Coronary artery (tissue), 2 donors: ENCODE measurements at regions not wholly inside any gene's neighbourhood (a gene's known extent, or its start where the extent isn't known, plus 50 kb on each side); places are given as distances from the start of the nearest gene placed in this dataset.
"Not testable (repeated sequence)": the region's sequence is repeated elsewhere in the genome, so short reads cannot be mapped to it uniquely, and the experiment has no call there.

Experiments used
- DNase-seq: peaks from one replicate; pipeline ENCODE4 v3.0.0-alpha.2; 2017; ENCODE audit warnings: low spot score
- H3K27ac ChIP-seq, 2 donors: fragments of 200-600 bp; sonication (generic); one replicate each; pipeline ENCODE4 v1.5.1; 2016 to 2019
- H3K4me3 ChIP-seq: fragments of 200-600 bp; sonication (generic); 2 replicates; pipeline ENCODE4 v1.5.1; 2016; ENCODE audit warnings: mild to moderate bottlenecking, moderate library complexity
- TF ChIP-seq, protein P1 (sequence below): fragments of 200-600 bp; sonication (generic); IDR thresholded peaks from one replicate; pipeline ENCODE4 v1.5.1; 2019; ENCODE audit warnings: antibody characterized with exemption

DNA sequence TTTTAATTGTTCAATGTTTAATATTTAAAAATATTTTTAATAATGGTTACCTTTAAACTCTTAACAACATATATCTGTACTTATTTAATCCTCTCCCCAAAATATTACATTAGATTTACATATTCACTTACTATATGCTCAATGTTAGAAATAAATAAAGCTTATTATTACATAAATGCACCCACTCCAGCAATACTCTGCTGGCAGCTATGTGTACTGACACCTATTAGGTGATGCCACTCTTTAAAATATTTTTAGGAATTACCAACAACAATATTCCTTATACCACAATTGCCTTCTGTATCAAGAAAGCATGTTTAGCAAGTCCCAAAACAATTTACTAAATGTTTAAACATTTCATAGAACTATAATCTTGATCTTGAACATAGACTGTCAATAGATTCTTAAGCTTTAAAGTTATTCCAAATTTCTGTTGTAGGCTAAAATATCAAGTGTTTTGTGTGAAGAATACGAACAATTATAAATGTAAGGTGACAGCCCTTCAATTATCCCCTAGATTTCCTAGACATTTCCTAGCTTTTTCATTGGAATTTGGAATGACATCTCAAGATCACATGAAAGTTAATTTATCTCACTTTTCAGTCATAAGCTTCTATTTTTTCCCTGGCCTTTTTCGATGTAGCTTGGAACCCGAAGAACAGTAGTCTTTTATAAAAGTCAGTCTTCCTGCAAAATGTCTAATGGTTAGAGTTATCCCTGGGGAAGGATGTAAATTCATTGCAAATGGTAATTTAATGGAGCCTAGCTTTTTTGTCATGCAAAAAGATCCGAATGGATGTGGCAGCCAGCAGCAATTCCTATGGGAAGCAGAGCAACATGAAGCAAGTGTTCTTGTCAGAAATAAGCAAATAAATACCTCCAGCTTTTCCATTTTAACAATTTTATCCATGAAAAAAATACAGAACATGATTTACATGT lies 907.5 kb upstream of the ATXN7L3B start:
- TF ChIP-seq, protein P1, sequence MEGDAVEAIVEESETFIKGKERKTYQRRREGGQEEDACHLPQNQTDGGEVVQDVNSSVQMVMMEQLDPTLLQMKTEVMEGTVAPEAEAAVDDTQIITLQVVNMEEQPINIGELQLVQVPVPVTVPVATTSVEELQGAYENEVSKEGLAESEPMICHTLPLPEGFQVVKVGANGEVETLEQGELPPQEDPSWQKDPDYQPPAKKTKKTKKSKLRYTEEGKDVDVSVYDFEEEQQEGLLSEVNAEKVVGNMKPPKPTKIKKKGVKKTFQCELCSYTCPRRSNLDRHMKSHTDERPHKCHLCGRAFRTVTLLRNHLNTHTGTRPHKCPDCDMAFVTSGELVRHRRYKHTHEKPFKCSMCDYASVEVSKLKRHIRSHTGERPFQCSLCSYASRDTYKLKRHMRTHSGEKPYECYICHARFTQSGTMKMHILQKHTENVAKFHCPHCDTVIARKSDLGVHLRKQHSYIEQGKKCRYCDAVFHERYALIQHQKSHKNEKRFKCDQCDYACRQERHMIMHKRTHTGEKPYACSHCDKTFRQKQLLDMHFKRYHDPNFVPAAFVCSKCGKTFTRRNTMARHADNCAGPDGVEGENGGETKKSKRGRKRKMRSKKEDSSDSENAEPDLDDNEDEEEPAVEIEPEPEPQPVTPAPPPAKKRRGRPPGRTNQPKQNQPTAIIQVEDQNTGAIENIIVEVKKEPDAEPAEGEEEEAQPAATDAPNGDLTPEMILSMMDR = no peak
- no peak for DNase-seq
- H3K27ac ChIP-seq = no peak overlapping the region
- H3K4me3 ChIP-seq = no peak overlapping the region

DNA sequence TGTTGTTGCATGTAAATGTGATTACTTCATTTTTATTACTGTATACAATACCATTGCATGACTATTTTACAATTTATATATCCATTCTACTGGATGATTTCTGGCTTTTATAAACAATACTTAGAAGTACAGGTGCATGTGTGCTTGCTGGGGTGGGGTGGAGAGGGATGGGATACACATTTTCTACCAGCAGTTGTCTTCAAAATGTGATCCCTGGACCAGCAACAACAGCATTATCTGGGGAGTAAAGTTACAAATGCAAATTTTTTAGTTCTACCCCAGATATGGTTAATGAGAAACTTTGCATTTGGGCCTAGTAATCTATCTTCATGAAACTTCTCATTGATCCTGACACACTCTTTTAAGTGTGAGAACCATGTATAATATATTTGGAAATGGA lies 905.4 kb upstream of the ATXN7L3B start:
- TF ChIP-seq, protein P1 = no peak
- H3K4me3 ChIP-seq = no peak overlapping the region
- H3K27ac ChIP-seq = no peak overlapping the region
- no peak for DNase-seq

DNA sequence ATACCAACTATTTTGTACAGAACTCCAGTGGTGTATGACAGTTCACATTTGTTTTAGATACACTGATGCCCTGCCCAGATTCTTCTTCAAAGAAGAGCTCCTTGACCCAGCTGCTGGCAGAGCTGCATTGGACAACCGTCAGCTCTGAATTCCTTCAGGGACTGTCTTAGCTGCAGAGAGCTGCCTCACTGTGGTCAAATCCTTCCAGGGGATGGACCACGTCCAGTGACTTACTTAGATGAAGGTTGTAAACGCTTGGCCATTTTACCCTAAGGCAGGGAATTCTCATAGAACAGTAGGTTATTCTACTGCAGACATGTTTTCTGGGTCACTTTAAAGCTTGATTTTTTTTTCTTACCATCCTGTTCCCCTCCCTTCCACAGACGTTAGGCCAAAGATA lies 905.0 kb upstream of the ATXN7L3B start:
- Histone ChIP-seq H3K4me3 (no peak overlapping the region), H3K27ac (no peak overlapping the region)
- TF ChIP-seq, protein P1 = no peak
- DNase-seq = no peak

- not testable (repeated sequence) for H3K27ac ChIP-seq, H3K4me3 ChIP-seq, DNase-seq
Observed at GRCh38 chr12:73639397-73639796, 898.2 kb upstream of the ATXN7L3B start.

DNA sequence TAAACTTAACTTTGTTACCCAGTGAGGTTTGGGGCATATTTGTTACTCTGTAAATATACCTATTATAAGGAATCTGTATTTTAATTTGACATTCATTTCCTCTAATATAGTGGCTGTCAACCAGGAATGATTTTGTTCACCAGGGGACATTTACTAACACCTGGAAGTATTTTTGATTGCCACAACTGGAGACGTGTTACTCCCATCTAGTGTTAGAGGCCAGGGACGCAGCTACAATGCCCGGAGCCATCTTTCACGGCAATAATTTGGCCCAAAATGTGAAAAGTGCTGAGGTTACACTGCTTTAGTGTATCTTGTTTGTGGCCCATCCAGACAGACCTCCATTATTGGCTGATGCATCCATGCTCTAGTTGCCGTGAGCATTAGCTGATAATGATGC lies 881.3 kb upstream of the ATXN7L3B start:
- TF ChIP-seq, protein P1 = no peak
- no peak for DNase-seq
- Histone ChIP-seq H3K4me3 (no peak overlapping the region), H3K27ac (no peak overlapping the region)

DNA sequence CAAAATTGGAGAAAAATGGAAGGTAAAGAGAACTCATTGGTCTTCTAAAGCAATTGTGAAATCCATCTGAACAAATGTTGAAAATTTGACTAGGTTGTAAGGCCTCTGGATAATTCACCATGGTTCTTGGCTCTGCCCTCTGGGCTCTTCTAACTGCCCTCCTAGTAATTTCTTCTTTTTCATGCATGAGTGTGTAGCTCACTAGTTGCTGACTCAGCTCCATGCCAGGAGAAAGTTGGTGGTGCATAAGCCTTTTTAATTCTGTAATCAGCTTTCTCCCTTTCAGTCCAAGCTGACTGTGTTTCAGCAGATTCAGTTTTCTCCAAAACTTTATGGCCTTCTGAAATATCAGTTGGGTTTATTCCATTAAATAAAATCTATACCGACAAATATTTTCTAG lies 877.8 kb upstream of the ATXN7L3B start:
- H3K27ac ChIP-seq = no peak overlapping the region
- H3K4me3 ChIP-seq = no peak overlapping the region
- no peak for DNase-seq
- TF ChIP-seq, protein P1 = no peak

- TF ChIP-seq, protein P1 = no peak
Observed at GRCh38 chr12:73665193-73665592, 872.4 kb upstream of the ATXN7L3B start.

DNA sequence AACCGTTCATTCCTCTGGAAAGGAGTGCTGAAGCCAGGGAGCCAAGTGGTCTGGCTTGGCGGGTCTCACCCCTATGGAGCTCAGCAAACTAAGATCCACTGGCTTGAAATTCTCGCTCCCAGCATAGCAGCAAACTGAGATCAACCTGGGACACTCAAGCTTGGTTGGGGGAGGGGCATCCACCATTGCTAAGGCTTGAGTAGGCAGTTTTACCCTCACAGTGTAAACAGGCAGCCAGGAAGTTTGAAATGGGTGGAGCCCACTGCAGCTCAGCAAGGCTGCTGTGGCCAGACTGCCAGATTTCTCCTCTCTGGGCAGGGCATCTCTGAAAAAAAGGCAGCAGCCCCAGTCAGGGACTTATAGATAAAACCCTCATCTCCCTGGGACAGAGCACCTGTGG lies 866.1 kb upstream of the ATXN7L3B start:
- not testable (repeated sequence) for DNase-seq, H3K4me3 ChIP-seq, H3K27ac ChIP-seq

More at GRCh38 chr12:73665193-73665592, 872.4 kb upstream of the ATXN7L3B start:
- no peak overlapping the region for H3K27ac ChIP-seq
- no peak overlapping the region for H3K4me3 ChIP-seq
- DNase-seq = no peak
